Germinal center (tissue), 1 donor: ENCODE measurements at regions not wholly inside any gene's neighbourhood (a gene's known extent, or its start where the extent isn't known, plus 50 kb on each side); places are given as distances from the start of the nearest gene placed in this dataset.

ENCODE experiments used
- DNase-seq: peaks from one replicate; pipeline ENCODE4 v3.0.0; 2012; ENCODE audit warnings: mixed read lengths, low spot score

GRCh38 chr14:104514156-104514848 lies 65.3 kb upstream of the C14orf180 start:
- DNase-seq = no peak

- no peak for DNase-seq
These were observed 64.3 kb upstream of the C14orf180 start for GRCh38 chr14:104515059-104515810.

GRCh38 chr14:104515811-104516780 lies 63.5 kb upstream of the C14orf180 start:
- DNase-seq = no peak

- no peak for DNase-seq
These were observed 62.7 kb upstream of the C14orf180 start for GRCh38 chr14:104516906-104517305.

- DNase-seq = no peak
These were observed 62.1 kb upstream of the C14orf180 start for GRCh38 chr14:104517426-104517825.

- DNase-seq = no peak
These were observed 61.7 kb upstream of the C14orf180 start for GRCh38 chr14:104517867-104518266.

GRCh38 chr14:104518659-104519350 lies 60.8 kb upstream of the C14orf180 start:
- DNase-seq = no peak

- DNase-seq = no peak
These were observed 59.8 kb upstream of the C14orf180 start for GRCh38 chr14:104519721-104520120.

GRCh38 chr14:104520620-104521410 lies 58.7 kb upstream of the C14orf180 start:
- DNase-seq = no peak

- no peak for DNase-seq
These were observed 57.5 kb upstream of the C14orf180 start for GRCh38 chr14:104521816-104522745.

- DNase-seq = no peak
These were observed 56.5 kb upstream of the C14orf180 start for GRCh38 chr14:104522926-104523545.

GRCh38 chr14:104523546-104523935 lies 56.0 kb upstream of the C14orf180 start:
- DNase-seq = no peak

- DNase-seq = no peak
These were observed 54.8 kb upstream of the C14orf180 start for GRCh38 chr14:104524726-104525125.

GRCh38 chr14:104526723-104527645 lies 52.6 kb upstream of the C14orf180 start:
- DNase-seq = no peak

- DNase-seq = no peak
These were observed 51.6 kb upstream of the C14orf180 start for GRCh38 chr14:104527857-104528459.

- DNase-seq = no peak
These were observed 51.1 kb upstream of the C14orf180 start for GRCh38 chr14:104528496-104528895.
